PC-3 (cell line): ENCODE measurements at regions not wholly inside any gene's neighbourhood (a gene's known extent, or its start where the extent isn't known, plus 50 kb on each side); places are given as distances from the start of the nearest gene placed in this dataset.
"Not testable (repeated sequence)": the region's sequence is repeated elsewhere in the genome, so short reads cannot be mapped to it uniquely, and the experiment has no call there.

Experiments
- ATAC-seq: fragments of 200-7000 bp; cut with Tn5 transposase; 2 replicates; pipeline ENCODE4 v1.9.1; 2020; ENCODE audit warnings: mild to moderate bottlenecking, moderate library complexity
- BruUV-seq: library from RNA; stranded (reverse); fragments of 400-500 nt; replicated peaks from 2 replicates; lab custom pipeline; 2021; lab: Mats Ljungman, UMichigan
- CTCF ChIA-PET: fragments of 300-600 bp; sonication (Branson Sonifier 250); formaldehyde crosslinking; loops from one replicate; lab custom pipeline; 2022; ENCODE audit warnings: antibody characterized with exemption; lab: Charles Lee
- POLR2A ChIA-PET: fragments of 300-600 bp; sonication (Branson Sonifier 250); formaldehyde crosslinking; loops from one replicate; lab custom pipeline; 2022; ENCODE audit warnings: antibody characterized with exemption; ENCODE audit not compliant: unreplicated experiment; lab: Charles Lee
- DNase-seq: peaks from one replicate; pipeline ENCODE4 v3.0.0-alpha.2; 2015
- H2AFZ ChIP-seq: fragments of 300-600 bp; sonication (generic); 2 replicates; pipeline ENCODE4 v1.6.0; 2016; ENCODE audit warnings: antibody characterized with exemption, low read length
- H3F3A ChIP-seq: fragments of 300-600 bp; sonication (generic); one replicate; pipeline ENCODE4 v1.6.0; 2017; ENCODE audit warnings: antibody characterized with exemption, low read length, control low read depth, mild to moderate bottlenecking; ENCODE audit not compliant: unreplicated experiment
- H3K27ac ChIP-seq: fragments of 300-600 bp; sonication (generic); 2 replicates; pipeline ENCODE4 v1.5.1; 2016; ENCODE audit warnings: mild to moderate bottlenecking, low read length
- H3K27me3 ChIP-seq: fragments of 300-600 bp; sonication (generic); 2 replicates; pipeline ENCODE4 v1.6.1; 2016; ENCODE audit warnings: low read length, mixed read lengths
- H3K36me3 ChIP-seq: fragments of 300-600 bp; sonication (generic); 2 replicates; pipeline ENCODE4 v1.6.1; 2016; ENCODE audit warnings: low read depth, mixed run types, low read length, mixed read lengths
- H3K4me1 ChIP-seq: fragments of 300-600 bp; sonication (generic); 2 replicates; pipeline ENCODE4 v1.5.1; 2016; ENCODE audit warnings: low read length; ENCODE audit not compliant: insufficient read depth
- H3K4me2 ChIP-seq: fragments of 300-600 bp; sonication (generic); 2 replicates; pipeline ENCODE4 v1.6.0; 2016; ENCODE audit warnings: low read length
- H3K4me3 ChIP-seq: fragments of 300-600 bp; sonication (generic); 2 replicates; pipeline ENCODE4 v1.5.1; 2016; ENCODE audit warnings: mild to moderate bottlenecking, low read length, mixed read lengths
- H3K79me2 ChIP-seq: fragments of 300-600 bp; sonication (generic); 2 replicates; pipeline ENCODE4 v1.6.1; 2017; ENCODE audit warnings: low read length, mixed read lengths
- H3K9ac ChIP-seq: fragments of 300-600 bp; sonication (generic); 2 replicates; pipeline ENCODE4 v1.6.0; 2016; ENCODE audit warnings: mild to moderate bottlenecking, low read length
- H3K9me2 ChIP-seq: fragments of 300-600 bp; sonication (generic); replicated peaks from 2 replicates; pipeline ENCODE4 v1.6.1; 2016; ENCODE audit warnings: mixed run types, low read length, mixed read lengths
- H3K9me3 ChIP-seq: fragments of 300-600 bp; sonication (generic); 2 replicates; pipeline ENCODE4 v1.6.1; 2016; ENCODE audit warnings: low read length, mixed read lengths
- H4K20me1 ChIP-seq: fragments of 300-600 bp; sonication (generic); 2 replicates; pipeline ENCODE4 v1.6.1; 2016; ENCODE audit warnings: low read length, mixed read lengths
- CTCF ChIP-seq: fragments of 300-600 bp; sonication (generic); conservative IDR thresholded peaks from 2 replicates; pipeline ENCODE4 v1.5.1; 2017; ENCODE audit warnings: antibody characterized with exemption, low read depth, mild to moderate bottlenecking, low read length
- EZH2 ChIP-seq: fragments of 300-600 bp; sonication (generic); IDR thresholded peaks from one replicate; pipeline ENCODE4 v1.6.1; 2017; ENCODE audit warnings: antibody characterized with exemption, mild to moderate bottlenecking, low read length; ENCODE audit not compliant: unreplicated experiment
- EZH2phosphoT487 ChIP-seq: fragments of 300-600 bp; sonication (generic); IDR thresholded peaks from 2 replicates; pipeline ENCODE4 v1.6.1; 2018; ENCODE audit warnings: mild to moderate bottlenecking, antibody characterized with exemption, low read length, borderline replicate concordance
- intact Hi-C: fragments of 100-400 bp; cut with micrococcal nuclease; formaldehyde crosslinking; loops from 2 replicates; pipeline ENCODE4 v1.9.0; 2023

GRCh38 chrX:65871671-65872311 is 168.1 kb downstream of the VSIG4 start:
- no peaks in the 10 kb centered on the region for H3K79me2 ChIP-seq
- no peaks in the 10 kb centered on the region for H3K9me3 ChIP-seq
- ChIA-PET POLR2A (no interaction called here), CTCF (no interaction called here)
- BruUV-seq = no TSS peak
- 0 out of 2 replicates have a peak overlapping the region, but pooled peaks have one; percentile 38 for H2AFZ ChIP-seq
- H3K4me3 ChIP-seq = no peak overlapping the region
- H3K27me3 ChIP-seq = no peaks in the 10 kb centered on the region
- ATAC-seq = peak; percentile 77
- H3K4me2 ChIP-seq = no peak overlapping the region
- H3K9ac ChIP-seq = no peak overlapping the region
- intact Hi-C loops = loop anchor here (1.0 kb wide), 1 partner anchor 115 kb away; no protein-coding TSS in a partner anchor
- H3K4me1 ChIP-seq = peaks cover 4% of the 10 kb centered on the region; the same call in 1 of the 2 replicates
- H3F3A ChIP-seq = no peaks in the 10 kb centered on the region
- no peaks in the 10 kb centered on the region for H3K9me2 ChIP-seq
- TF ChIP-seq EZH2 (no peak), CTCF (peak; percentile 50), EZH2phosphoT487 (no peak)
- no peaks in the 10 kb centered on the region for H4K20me1 ChIP-seq
- 0 out of 2 replicates have a peak overlapping the region, but pooled peaks have one; percentile 23 for H3K27ac ChIP-seq
- no peaks in the 10 kb centered on the region for H3K36me3 ChIP-seq
- peak; percentile 74 for DNase-seq

- H3K27me3 ChIP-seq, DNase-seq, BruUV-seq, H3K4me3 ChIP-seq, H2AFZ ChIP-seq, H3K27ac ChIP-seq, H3F3A ChIP-seq, H3K9ac ChIP-seq, ATAC-seq, H4K20me1 ChIP-seq, H3K4me2 ChIP-seq, H3K4me1 ChIP-seq, H3K9me2 ChIP-seq, H3K79me2 ChIP-seq, POLR2A ChIA-PET, intact Hi-C loops, H3K9me3 ChIP-seq, CTCF ChIA-PET, H3K36me3 ChIP-seq: not testable (repeated sequence)
These were observed 169.3 kb downstream of the VSIG4 start for GRCh38 chrX:65870544-65870943.

- ChIA-PET POLR2A (no interaction called here), CTCF (no interaction called here)
- Histone ChIP-seq H3K79me2 (no peaks in the 10 kb centered on the region), H3K27ac (no peak overlapping the region), H3K9me2 (no peaks in the 10 kb centered on the region), H3K36me3 (no peaks in the 10 kb centered on the region), H3K9me3 (no peaks in the 10 kb centered on the region), H3F3A (no peaks in the 10 kb centered on the region), H4K20me1 (no peaks in the 10 kb centered on the region), H2AFZ (no peak overlapping the region), H3K27me3 (no peaks in the 10 kb centered on the region), H3K4me3 (no peak overlapping the region), H3K9ac (no peak overlapping the region), H3K4me2 (no peak overlapping the region), H3K4me1 (no peaks in the 10 kb centered on the region)
- DNase-seq (no peak), ATAC-seq (no peak)
- TF ChIP-seq CTCF (no peak), EZH2phosphoT487 (no peak), EZH2 (no peak)
- no TSS peak for BruUV-seq
- intact Hi-C loops = no loop called here
These were observed 173.1 kb downstream of the VSIG4 start for GRCh38 chrX:65866773-65867172.
